Astrocyte of the cerebellum (primary cell): ENCODE measurements at regions not wholly inside any gene's neighbourhood (a gene's known extent, or its start where the extent isn't known, plus 50 kb on each side); places are given as distances from the start of the nearest gene placed in this dataset.

Experiments used
- DNase-seq: peaks from one replicate; pipeline ENCODE4 v3.0.0-alpha.2; 2011; ENCODE audit warnings: low read depth
- H3K4me3 ChIP-seq: 2 replicates; pipeline ENCODE4 v1.5.1; 2011; ENCODE audit warnings: mild to moderate bottlenecking, low read depth, low read length, moderate library complexity
- CTCF ChIP-seq: IDR thresholded peaks from 2 replicates; pipeline ENCODE4 v1.5.1; 2012; ENCODE audit warnings: low read length, low read depth, moderate library complexity, mild to moderate bottlenecking; ENCODE audit errors: missing control alignments
- in situ Hi-C: cut with HindIII; loops from 2 replicates; pipeline ENCODE4 v1.10.0; 2017; ENCODE audit warnings: low sequenced_read_pairs

- DNase-seq: no peak
- in situ Hi-C loops: no loop called here
- H3K4me3 ChIP-seq: no peak overlapping the region
- no peak for TF ChIP-seq CTCF
Observed at GRCh38 chr22:27137871-27138337, 480.5 kb downstream of the MIAT start.

DNA sequence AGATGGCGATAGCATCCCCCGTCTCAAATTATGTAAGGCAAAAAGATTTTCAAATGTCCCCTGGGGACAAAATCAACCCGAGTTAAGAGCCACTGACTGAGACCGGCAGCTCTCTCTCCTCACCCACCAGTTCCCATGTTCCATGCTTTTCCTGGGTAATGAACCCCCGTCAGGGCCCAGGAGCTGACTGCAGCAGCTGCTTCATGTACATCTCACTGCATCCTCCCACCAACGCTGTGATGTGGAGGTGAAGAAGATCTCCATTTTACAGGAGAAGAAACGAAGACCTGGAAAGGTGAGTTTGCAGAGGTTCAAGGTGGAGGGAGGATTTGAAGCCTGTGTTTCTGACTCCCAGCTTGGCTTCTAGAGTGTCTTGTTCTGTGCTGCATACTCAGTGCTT, 481.1 kb downstream of the MIAT start:
- in situ Hi-C loops: no loop called here
- H3K4me3 ChIP-seq: no peak overlapping the region
- DNase-seq: no peak
- no peak for TF ChIP-seq CTCF

GRCh38 chr22:27139935-27140511, 482.6 kb downstream of the MIAT start:
- in situ Hi-C loops: no loop called here
- DNase-seq: peak; percentile 69
- TF ChIP-seq CTCF: no peak
- no peak overlapping the region for H3K4me3 ChIP-seq

- in situ Hi-C loops: no loop called here
- no peak overlapping the region for H3K4me3 ChIP-seq
- TF ChIP-seq CTCF: no peak
- no peak for DNase-seq
Observed at GRCh38 chr22:27142286-27142685, 484.9 kb downstream of the MIAT start.

DNA sequence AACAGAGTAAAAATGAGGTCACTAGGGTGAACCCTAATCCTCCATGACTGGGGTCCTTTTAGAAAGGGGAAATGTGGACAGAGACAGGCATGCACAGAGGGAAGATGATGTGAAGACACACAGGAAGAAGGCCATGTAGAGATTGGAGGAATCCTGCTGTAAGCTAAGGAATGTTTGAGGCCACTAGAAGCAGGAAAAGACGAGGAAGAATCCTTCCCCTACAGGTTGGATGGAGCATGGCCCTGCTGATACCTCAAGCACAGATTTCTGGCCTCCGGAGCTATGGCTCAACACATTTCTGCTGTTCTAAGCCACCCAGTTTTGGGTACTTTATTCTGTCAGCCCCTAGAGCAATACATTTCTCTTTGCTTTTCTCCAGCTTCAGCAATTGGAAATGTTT, 486.9 kb downstream of the MIAT start:
- DNase-seq: no peak
- H3K4me3 ChIP-seq: no peak overlapping the region
- no peak for TF ChIP-seq CTCF
- in situ Hi-C loops: no loop called here

DNA sequence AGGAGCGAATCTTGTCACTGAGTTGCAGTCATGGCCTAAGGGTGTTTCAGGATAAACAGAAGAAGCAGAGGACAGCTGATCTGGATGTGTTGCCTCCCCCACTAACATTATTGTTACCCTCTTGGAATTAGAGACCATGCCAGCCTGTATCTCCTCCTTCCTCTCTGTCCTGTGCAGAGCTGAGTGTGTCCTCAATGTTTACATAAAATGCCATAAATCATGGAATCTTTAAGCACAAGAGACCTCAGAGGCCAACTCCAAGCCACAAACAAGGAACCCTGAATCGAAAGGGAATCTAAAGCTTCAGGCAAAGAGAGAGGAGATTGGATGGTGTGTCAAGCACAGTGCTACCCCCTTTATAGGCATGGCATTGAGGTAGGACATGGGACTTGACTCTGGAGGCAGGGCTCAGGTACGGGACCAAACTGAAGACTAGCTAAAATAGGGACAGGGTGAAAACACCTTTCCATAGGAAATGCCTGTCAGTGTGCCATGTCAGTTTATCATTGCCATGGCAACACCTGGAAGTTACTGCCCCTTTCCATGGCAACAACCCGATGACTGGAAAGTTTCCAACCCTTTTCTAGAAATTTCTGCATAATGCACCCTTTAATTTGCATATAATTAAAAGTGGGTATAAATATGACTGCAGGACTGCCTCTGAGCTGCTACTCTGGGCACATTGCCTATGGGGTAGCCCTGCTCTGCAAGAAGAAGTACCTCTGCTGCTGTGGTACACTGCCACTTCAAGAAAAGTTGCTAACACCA, 489.7 kb downstream of the MIAT start:
- no peak overlapping the region for H3K4me3 ChIP-seq
- TF ChIP-seq CTCF: no peak
- DNase-seq: no peak
- in situ Hi-C loops: no loop called here
